ENCODE measurements at regions not wholly inside any gene's neighbourhood (a gene's known extent, or its start where the extent isn't known, plus 50 kb on each side); places are given as distances from the start of the nearest gene placed in this dataset.

GRCh38 chr1:72650843-72651435 is 368.6 kb upstream of the NEGR1 start:
- H3K9me3 ChIP-seq (ENCODE audit: control insufficient read depth, low read length): no peaks in the 10 kb centered on the region
- Mint-ChIP-seq H3K27ac (no peak overlapping the region), H3K4me1 (peaks cover 4% of the 10 kb centered on the region), H3K9me3 (no peaks in the 10 kb centered on the region), H3K4me3 (no peak overlapping the region), H3K27me3 (ENCODE audit: insufficient read depth) (no peaks in the 10 kb centered on the region), H3K36me3 (ENCODE audit: low read depth) (no peaks in the 10 kb centered on the region)
- no peaks in the 10 kb centered on the region for H3K27me3 ChIP-seq (ENCODE audit: control insufficient read depth, insufficient read depth, low read length, poor library complexity, severe bottlenecking)
- H3K9ac ChIP-seq (ENCODE audit: extremely low read depth, low read length, poor library complexity, severe bottlenecking): no peak overlapping the region
- TF ChIP-seq CTCF (conservative IDR thresholded peaks at IDR 0.05): no peak
- no peak overlapping the region for H3K27ac ChIP-seq (ENCODE audit: low read depth, low read length)
- no peaks in the 10 kb centered on the region for H3K4me1 ChIP-seq (ENCODE audit: control insufficient read depth, insufficient read depth, low read length)
- WGBS, 2 experiments (ENCODE audit: insufficient coverage in 1 of 2, insufficient read length in 1 of 2): 96 to 97% methylated on average over 4 of the region's 5 CpGs
- H3K4me3 ChIP-seq (ENCODE audit: low read length): no peak overlapping the region
- H3K36me3 ChIP-seq (ENCODE audit: control insufficient read depth, insufficient read depth, low read length): no peaks in the 10 kb centered on the region
- DNase-seq: no peak

DNA sequence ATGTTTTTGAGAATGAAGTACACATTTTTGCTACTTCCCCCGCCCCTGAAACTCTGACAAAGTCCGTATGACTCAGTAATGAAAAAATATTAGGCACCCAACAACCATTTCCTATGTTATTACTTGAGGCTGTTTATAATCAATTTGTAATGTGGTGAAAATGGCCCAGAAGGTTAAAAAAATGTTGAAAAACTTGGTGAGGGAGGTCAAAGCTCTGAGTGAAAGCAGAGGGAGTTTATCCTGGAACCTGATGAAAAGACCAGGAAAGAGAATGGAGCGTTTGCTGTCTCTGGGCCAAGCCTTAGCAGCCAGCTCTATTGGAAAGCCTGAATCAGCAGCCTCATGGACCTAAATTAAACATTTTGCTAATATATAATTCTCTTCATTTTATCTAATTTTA is 367.7 kb upstream of the NEGR1 start:
- no peak overlapping the region for H3K9ac ChIP-seq (ENCODE audit: extremely low read depth, low read length, poor library complexity, severe bottlenecking)
- no peaks in the 10 kb centered on the region for H3K36me3 ChIP-seq (ENCODE audit: control insufficient read depth, insufficient read depth, low read length)
- no peak for DNase-seq
- no peaks in the 10 kb centered on the region for H3K4me1 ChIP-seq (ENCODE audit: control insufficient read depth, insufficient read depth, low read length)
- no peak for TF ChIP-seq CTCF (conservative IDR thresholded peaks at IDR 0.05)
- H3K27ac ChIP-seq (ENCODE audit: low read depth, low read length): no peak overlapping the region
- peaks cover 4% of the 10 kb centered on the region for H3K4me1 Mint-ChIP-seq
- H3K4me3 ChIP-seq (ENCODE audit: low read length): no peak overlapping the region
- H3K4me3 Mint-ChIP-seq: no peak overlapping the region
- no peaks in the 10 kb centered on the region for H3K9me3 ChIP-seq (ENCODE audit: control insufficient read depth, low read length)
- WGBS, 2 experiments (ENCODE audit: insufficient coverage in 1 of 2, insufficient read length in 1 of 2): 92% methylated on average over 3 of the region's 3 CpGs; no CpG with 5 or more reads in 1 of the 2 experiments
- H3K27ac Mint-ChIP-seq: no peak overlapping the region
- no peaks in the 10 kb centered on the region for H3K9me3 Mint-ChIP-seq
- H3K27me3 Mint-ChIP-seq (ENCODE audit: insufficient read depth): no peaks in the 10 kb centered on the region
- H3K36me3 Mint-ChIP-seq (ENCODE audit: low read depth): no peaks in the 10 kb centered on the region
- no peaks in the 10 kb centered on the region for H3K27me3 ChIP-seq (ENCODE audit: control insufficient read depth, insufficient read depth, low read length, poor library complexity, severe bottlenecking)

- Histone ChIP-seq H3K27me3 (ENCODE audit: control insufficient read depth, insufficient read depth, low read length, poor library complexity, severe bottlenecking) (no peaks in the 10 kb centered on the region), H3K36me3 (ENCODE audit: control insufficient read depth, insufficient read depth, low read length) (no peaks in the 10 kb centered on the region), H3K27ac (ENCODE audit: low read depth, low read length) (no peak overlapping the region), H3K4me3 (ENCODE audit: low read length) (no peak overlapping the region), H3K9me3 (ENCODE audit: control insufficient read depth, low read length) (no peaks in the 10 kb centered on the region), H3K4me1 (ENCODE audit: control insufficient read depth, insufficient read depth, low read length) (no peaks in the 10 kb centered on the region), H3K9ac (ENCODE audit: extremely low read depth, low read length, poor library complexity, severe bottlenecking) (no peak overlapping the region)
- 94 to 97% methylated on average over 16 to 24 of the region's 24 CpGs for WGBS, 2 experiments (ENCODE audit: insufficient coverage in 1 of 2, insufficient read length in 1 of 2)
- DNase-seq: no peak
- H3K27me3 Mint-ChIP-seq (ENCODE audit: insufficient read depth): no peaks in the 10 kb centered on the region
- no peaks in the 10 kb centered on the region for H3K36me3 Mint-ChIP-seq (ENCODE audit: low read depth)
- no peaks in the 10 kb centered on the region for H3K9me3 Mint-ChIP-seq
- H3K27ac Mint-ChIP-seq: no peak overlapping the region
- H3K4me3 Mint-ChIP-seq: no peak overlapping the region
- no peak for TF ChIP-seq CTCF (conservative IDR thresholded peaks at IDR 0.05)
- H3K4me1 Mint-ChIP-seq: peaks cover 4% of the 10 kb centered on the region
These were observed 367.0 kb upstream of the NEGR1 start for GRCh38 chr1:72649211-72649888.

Measured in endodermal cell (in vitro differentiated cells).